MM.1S (cell line): ENCODE measurements at regions not wholly inside any gene's neighbourhood (a gene's known extent, or its start where the extent isn't known, plus 50 kb on each side); places are given as distances from the start of the nearest gene placed in this dataset.

Source experiments
- CTCF ChIP-seq: fragments of 300-600 bp; sonication (generic); IDR thresholded peaks from 2 replicates; pipeline ENCODE4 v1.5.1; 2016; ENCODE audit warnings: antibody characterized with exemption, low read length, mixed read lengths
- EZH2 ChIP-seq: fragments of 300-600 bp; sonication (generic); optimal IDR thresholded peaks from 2 replicates; pipeline ENCODE3; 2017; ENCODE audit warnings: low read depth, mild to moderate bottlenecking, antibody characterized with exemption, low read length, mixed read lengths
- EZH2phosphoT487 ChIP-seq: fragments of 300-600 bp; sonication (generic); IDR thresholded peaks from 2 replicates; pipeline ENCODE4 v1.6.1; 2018; ENCODE audit warnings: antibody characterized with exemption, low read length

- TF ChIP-seq EZH2 (no peak), CTCF (no peak), EZH2phosphoT487 (no peak)
These were observed 555.3 kb downstream of the NUF2 start for GRCh38 chr1:163877016-163877415.
